ENCODE measurements at regions not wholly inside any gene's neighbourhood (a gene's known extent, or its start where the extent isn't known, plus 50 kb on each side); places are given as distances from the start of the nearest gene placed in this dataset.

- TF ChIP-seq PAX5 (IDR thresholded peaks at IDR 0.05; ENCODE audit: insufficient read depth, low read length, severe bottlenecking) = no peak
- no peak for TF ChIP-seq POLR2AphosphoS5 (IDR thresholded peaks at IDR 0.05; ENCODE audit: low read depth, low read length)
- TF ChIP-seq SPI1 (IDR thresholded peaks at IDR 0.05; ENCODE audit: low read depth, low read length) = no peak
- TF ChIP-seq POU2F2 (IDR thresholded peaks at IDR 0.05; ENCODE audit: low read depth, low read length) = no peak
- no peak for TF ChIP-seq TAF1 (IDR thresholded peaks at IDR 0.05; ENCODE audit: low read depth, low read length)
- TF ChIP-seq POLR2A (IDR thresholded peaks at IDR 0.05; ENCODE audit: low read depth, low read length) = no peak
- FAIRE-seq (no peak), DNase-seq (ENCODE audit: insufficient read length, low spot score) (no peak)
Measured at GRCh38 chr7:132072873-132073272, 503.4 kb downstream of the PLXNA4 start.

GRCh38 chr7:132072165-132072564, 504.1 kb downstream of the PLXNA4 start:
- DNase-seq (ENCODE audit: insufficient read length, low spot score) (no peak), FAIRE-seq (no peak)

GRCh38 chr7:132069306-132069705, 507.0 kb downstream of the PLXNA4 start:
- DNase-seq (ENCODE audit: insufficient read length, low spot score) (no peak), FAIRE-seq (no peak)
- no peak for TF ChIP-seq TAF1 (IDR thresholded peaks at IDR 0.05; ENCODE audit: low read depth, low read length)
- TF ChIP-seq PAX5 (IDR thresholded peaks at IDR 0.05; ENCODE audit: insufficient read depth, low read length, severe bottlenecking) = no peak
- no peak for TF ChIP-seq SPI1 (IDR thresholded peaks at IDR 0.05; ENCODE audit: low read depth, low read length)
- TF ChIP-seq POU2F2 (IDR thresholded peaks at IDR 0.05; ENCODE audit: low read depth, low read length) = no peak
- no peak for TF ChIP-seq POLR2A (IDR thresholded peaks at IDR 0.05; ENCODE audit: low read depth, low read length)

More at GRCh38 chr7:132072165-132072564, 504.1 kb downstream of the PLXNA4 start:
- TF ChIP-seq POLR2A (IDR thresholded peaks at IDR 0.05; ENCODE audit: low read depth, low read length) = no peak

- TF ChIP-seq TAF1 (IDR thresholded peaks at IDR 0.05; ENCODE audit: low read depth, low read length) (no peak), POU2F2 (IDR thresholded peaks at IDR 0.05; ENCODE audit: low read depth, low read length) (no peak), POLR2A (IDR thresholded peaks at IDR 0.05; ENCODE audit: low read depth, low read length) (no peak), POLR2AphosphoS5 (IDR thresholded peaks at IDR 0.05; ENCODE audit: low read depth, low read length) (no peak), PAX5 (IDR thresholded peaks at IDR 0.05; ENCODE audit: insufficient read depth, low read length, severe bottlenecking) (no peak), SPI1 (IDR thresholded peaks at IDR 0.05; ENCODE audit: low read depth, low read length) (no peak)
- FAIRE-seq (no peak), DNase-seq (ENCODE audit: insufficient read length, low spot score) (no peak)
Measured at GRCh38 chr7:132066761-132067171, 509.5 kb downstream of the PLXNA4 start.

DNA sequence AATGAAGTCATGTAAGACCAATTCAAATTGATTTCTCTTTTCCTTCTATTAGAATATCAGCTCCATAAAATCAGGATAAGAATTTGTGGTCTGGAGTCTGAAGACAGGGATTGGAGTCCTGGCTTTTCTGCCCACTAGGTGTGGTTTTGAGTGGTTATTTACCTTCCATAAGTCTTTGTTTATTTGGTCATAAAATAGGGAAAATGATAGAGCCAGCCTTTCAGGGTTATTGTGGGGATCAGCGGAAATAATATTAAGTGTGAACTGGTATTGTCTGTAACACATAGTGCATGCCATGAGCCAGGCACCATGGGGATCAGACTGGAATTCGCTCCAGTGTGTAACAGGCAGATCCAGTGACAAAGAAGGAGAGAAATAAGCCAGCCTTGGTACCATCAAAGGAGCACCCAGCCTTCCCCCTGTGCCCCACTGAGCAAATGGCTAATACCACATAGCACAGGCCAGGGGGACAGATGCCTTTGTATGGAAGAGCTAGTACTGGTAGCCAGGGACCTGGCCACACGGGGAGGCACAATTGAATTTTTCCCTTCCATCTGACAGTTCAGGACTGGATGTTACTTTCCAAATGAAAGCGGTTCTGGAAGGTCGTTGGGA, 509.7 kb upstream of the PODXL start:
- FAIRE-seq = no peak

GRCh38 chr7:132065193-132065988, 509.0 kb upstream of the PODXL start:
- DNase-seq (ENCODE audit: insufficient read length, low spot score) (no peak), FAIRE-seq (no peak)
- TF ChIP-seq POLR2A (IDR thresholded peaks at IDR 0.05; ENCODE audit: low read depth, low read length) = no peak
- no peak for TF ChIP-seq POU2F2 (IDR thresholded peaks at IDR 0.05; ENCODE audit: low read depth, low read length)
- TF ChIP-seq SPI1 (IDR thresholded peaks at IDR 0.05; ENCODE audit: low read depth, low read length) = no peak
- TF ChIP-seq POLR2AphosphoS5 (IDR thresholded peaks at IDR 0.05; ENCODE audit: low read depth, low read length) = no peak
- no peak for TF ChIP-seq PAX5 (IDR thresholded peaks at IDR 0.05; ENCODE audit: insufficient read depth, low read length, severe bottlenecking)
- TF ChIP-seq TAF1 (IDR thresholded peaks at IDR 0.05; ENCODE audit: low read depth, low read length) = no peak

More for the DNA sequence above, 509.7 kb upstream of the PODXL start:
- no peak for DNase-seq (ENCODE audit: insufficient read length, low spot score)
- TF ChIP-seq POLR2A (IDR thresholded peaks at IDR 0.05; ENCODE audit: low read depth, low read length) (no peak), POU2F2 (IDR thresholded peaks at IDR 0.05; ENCODE audit: low read depth, low read length) (no peak), PAX5 (IDR thresholded peaks at IDR 0.05; ENCODE audit: insufficient read depth, low read length, severe bottlenecking) (no peak), POLR2AphosphoS5 (IDR thresholded peaks at IDR 0.05; ENCODE audit: low read depth, low read length) (no peak)

DNA sequence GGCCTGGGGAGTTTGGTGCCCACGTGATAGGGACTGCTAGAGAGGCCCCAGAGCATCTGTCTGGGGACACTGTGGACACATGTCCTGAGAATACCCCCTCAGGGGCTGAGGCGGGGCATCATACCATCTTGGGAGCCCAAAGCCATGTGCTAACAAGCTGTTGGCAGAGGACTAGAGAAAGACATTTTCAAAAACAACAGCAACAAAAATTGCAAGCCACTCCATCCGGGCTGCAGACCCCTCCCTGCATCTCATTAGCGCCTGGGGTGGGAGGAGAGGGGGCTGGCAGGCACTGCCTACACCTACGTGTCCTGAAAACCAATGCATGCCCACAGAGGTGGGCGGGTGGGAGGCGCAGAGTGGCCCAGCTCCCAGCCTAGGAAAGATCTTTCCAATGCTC, 507.4 kb upstream of the PODXL start:
- no peak for DNase-seq (ENCODE audit: insufficient read length, low spot score)
- TF ChIP-seq POLR2A (IDR thresholded peaks at IDR 0.05; ENCODE audit: low read depth, low read length) = no peak
- TF ChIP-seq SPI1 (IDR thresholded peaks at IDR 0.05; ENCODE audit: low read depth, low read length) = no peak
- no peak for TF ChIP-seq POLR2AphosphoS5 (IDR thresholded peaks at IDR 0.05; ENCODE audit: low read depth, low read length)
- no peak for TF ChIP-seq TAF1 (IDR thresholded peaks at IDR 0.05; ENCODE audit: low read depth, low read length)
- no peak for TF ChIP-seq POU2F2 (IDR thresholded peaks at IDR 0.05; ENCODE audit: low read depth, low read length)
- TF ChIP-seq PAX5 (IDR thresholded peaks at IDR 0.05; ENCODE audit: insufficient read depth, low read length, severe bottlenecking) = no peak

GRCh38 chr7:132061937-132062336, 505.5 kb upstream of the PODXL start:
- TF ChIP-seq PAX5 (IDR thresholded peaks at IDR 0.05; ENCODE audit: insufficient read depth, low read length, severe bottlenecking) (no peak), POLR2AphosphoS5 (IDR thresholded peaks at IDR 0.05; ENCODE audit: low read depth, low read length) (no peak), TAF1 (IDR thresholded peaks at IDR 0.05; ENCODE audit: low read depth, low read length) (no peak), SPI1 (IDR thresholded peaks at IDR 0.05; ENCODE audit: low read depth, low read length) (no peak), POU2F2 (IDR thresholded peaks at IDR 0.05; ENCODE audit: low read depth, low read length) (no peak), POLR2A (IDR thresholded peaks at IDR 0.05; ENCODE audit: low read depth, low read length) (no peak)
- FAIRE-seq = no peak

More for the DNA sequence above, 507.4 kb upstream of the PODXL start:
- FAIRE-seq = no peak

DNA sequence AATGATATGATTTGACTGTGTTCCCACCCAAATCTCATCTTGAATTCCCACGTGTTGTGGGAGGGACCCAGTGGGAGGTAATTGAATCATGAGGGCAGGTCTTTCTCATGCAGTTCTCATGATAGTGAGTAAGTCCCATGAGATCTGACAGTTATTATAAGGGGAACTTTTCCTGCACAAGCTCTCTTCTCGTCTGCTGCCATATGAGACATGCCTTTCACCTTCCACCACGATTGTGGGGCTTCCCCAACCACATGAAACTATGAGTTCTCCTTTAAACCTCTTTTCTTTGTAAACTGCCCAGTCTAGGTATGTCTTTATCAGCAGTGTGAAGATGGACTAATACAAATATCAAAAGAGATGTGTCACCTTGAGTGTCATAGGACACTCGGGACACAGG, 502.7 kb upstream of the PODXL start:
- no peak for DNase-seq (ENCODE audit: insufficient read length, low spot score)
- TF ChIP-seq PAX5 (IDR thresholded peaks at IDR 0.05; ENCODE audit: insufficient read depth, low read length, severe bottlenecking) (no peak), POLR2A (IDR thresholded peaks at IDR 0.05; ENCODE audit: low read depth, low read length) (no peak), TAF1 (IDR thresholded peaks at IDR 0.05; ENCODE audit: low read depth, low read length) (no peak), POU2F2 (IDR thresholded peaks at IDR 0.05; ENCODE audit: low read depth, low read length) (no peak), POLR2AphosphoS5 (IDR thresholded peaks at IDR 0.05; ENCODE audit: low read depth, low read length) (no peak), SPI1 (IDR thresholded peaks at IDR 0.05; ENCODE audit: low read depth, low read length) (no peak)
- FAIRE-seq = no peak

More at GRCh38 chr7:132061937-132062336, 505.5 kb upstream of the PODXL start:
- DNase-seq (ENCODE audit: insufficient read length, low spot score) = no peak
